ENCODE measurements at regions not wholly inside any gene's neighbourhood (a gene's known extent, or its start where the extent isn't known, plus 50 kb on each side); places are given as distances from the start of the nearest gene placed in this dataset.

GRCh38 chr3:124630960-124631359 lies 99.3 kb upstream of the UMPS start:
- Histone ChIP-seq H3K4me1 (ENCODE audit: insufficient read depth, low read length, poor library complexity, severe bottlenecking) (peaks cover 4% of the 10 kb centered on the region), H3K9ac (ENCODE audit: low read depth, low read length, poor library complexity, severe bottlenecking) (no peak overlapping the region), H3K9me3 (ENCODE audit: insufficient read depth, low read depth, low read length) (no peaks in the 10 kb centered on the region), H3K9me2 (replicated peaks; ENCODE audit: low read depth, low read length) (no peaks in the 10 kb centered on the region), H3K4me3 (ENCODE audit: low read length, poor library complexity, severe bottlenecking) (no peak overlapping the region), H3F3A (ENCODE audit: low read depth) (no peaks in the 10 kb centered on the region), H3K4me2 (ENCODE audit: low read depth, low read length, poor library complexity, severe bottlenecking) (no peak overlapping the region), H3K27me3 (ENCODE audit: insufficient read depth, low read length, poor library complexity, severe bottlenecking) (no peaks in the 10 kb centered on the region), H2AFZ (ENCODE audit: low read length) (no peak overlapping the region), H3K36me3 (ENCODE audit: insufficient read depth, low read length) (no peaks in the 10 kb centered on the region; the same call in 1 of the 2 replicates), H3K79me2 (ENCODE audit: insufficient read depth, low read length) (no peaks in the 10 kb centered on the region), H4K20me1 (ENCODE audit: insufficient read depth, low read length, poor library complexity, severe bottlenecking) (no peaks in the 10 kb centered on the region)
- no peak for TF ChIP-seq CTCF (conservative IDR thresholded peaks at IDR 0.05; ENCODE audit: low read length)
- TF ChIP-seq EZH2phosphoT487 (IDR thresholded peaks at IDR 0.05; ENCODE audit: borderline replicate concordance) = no peak

GRCh38 chr3:124631727-124632126 lies 98.5 kb upstream of the UMPS start:
- no peak overlapping the region for H3K9ac ChIP-seq (ENCODE audit: low read depth, low read length, poor library complexity, severe bottlenecking)
- no peak overlapping the region for H3K4me3 ChIP-seq (ENCODE audit: low read length, poor library complexity, severe bottlenecking)
- no peaks in the 10 kb centered on the region for H3K79me2 ChIP-seq (ENCODE audit: insufficient read depth, low read length)
- H3F3A ChIP-seq (ENCODE audit: low read depth) = no peaks in the 10 kb centered on the region
- H3K4me2 ChIP-seq (ENCODE audit: low read depth, low read length, poor library complexity, severe bottlenecking) = no peak overlapping the region
- peaks cover 11% of the 10 kb centered on the region for H3K4me1 ChIP-seq (ENCODE audit: insufficient read depth, low read length, poor library complexity, severe bottlenecking)
- no peaks in the 10 kb centered on the region for H3K27me3 ChIP-seq (ENCODE audit: insufficient read depth, low read length, poor library complexity, severe bottlenecking)
- H3K9me2 ChIP-seq (replicated peaks; ENCODE audit: low read depth, low read length) = no peaks in the 10 kb centered on the region
- no peaks in the 10 kb centered on the region; the same call in 1 of the 2 replicates for H3K36me3 ChIP-seq (ENCODE audit: insufficient read depth, low read length)
- TF ChIP-seq EZH2phosphoT487 (IDR thresholded peaks at IDR 0.05; ENCODE audit: borderline replicate concordance) (no peak), CTCF (conservative IDR thresholded peaks at IDR 0.05; ENCODE audit: low read length) (no peak)
- no peaks in the 10 kb centered on the region for H3K9me3 ChIP-seq (ENCODE audit: insufficient read depth, low read depth, low read length)
- H4K20me1 ChIP-seq (ENCODE audit: insufficient read depth, low read length, poor library complexity, severe bottlenecking) = no peaks in the 10 kb centered on the region
- H2AFZ ChIP-seq (ENCODE audit: low read length) = no peak overlapping the region

GRCh38 chr3:124632566-124633140 lies 97.6 kb upstream of the UMPS start:
- no peaks in the 10 kb centered on the region for H3K27me3 ChIP-seq (ENCODE audit: insufficient read depth, low read length, poor library complexity, severe bottlenecking)
- no peaks in the 10 kb centered on the region for H3K9me2 ChIP-seq (replicated peaks; ENCODE audit: low read depth, low read length)
- no peak for TF ChIP-seq CTCF (conservative IDR thresholded peaks at IDR 0.05; ENCODE audit: low read length)
- no peak for TF ChIP-seq EZH2phosphoT487 (IDR thresholded peaks at IDR 0.05; ENCODE audit: borderline replicate concordance)
- H3K9ac ChIP-seq (ENCODE audit: low read depth, low read length, poor library complexity, severe bottlenecking) = no peak overlapping the region
- H3K4me3 ChIP-seq (ENCODE audit: low read length, poor library complexity, severe bottlenecking) = no peak overlapping the region
- H3K79me2 ChIP-seq (ENCODE audit: insufficient read depth, low read length) = no peaks in the 10 kb centered on the region
- no peak overlapping the region for H3K4me2 ChIP-seq (ENCODE audit: low read depth, low read length, poor library complexity, severe bottlenecking)
- H3F3A ChIP-seq (ENCODE audit: low read depth) = no peaks in the 10 kb centered on the region
- no peaks in the 10 kb centered on the region for H4K20me1 ChIP-seq (ENCODE audit: insufficient read depth, low read length, poor library complexity, severe bottlenecking)
- H3K4me1 ChIP-seq (ENCODE audit: insufficient read depth, low read length, poor library complexity, severe bottlenecking) = peaks cover 12% of the 10 kb centered on the region
- H2AFZ ChIP-seq (ENCODE audit: low read length) = no peak overlapping the region
- no peaks in the 10 kb centered on the region for H3K9me3 ChIP-seq (ENCODE audit: insufficient read depth, low read depth, low read length)
- no peaks in the 10 kb centered on the region; the same call in 1 of the 2 replicates for H3K36me3 ChIP-seq (ENCODE audit: insufficient read depth, low read length)

All from Loucy (cell line).